HEK293T (cell line): ENCODE measurements at regions not wholly inside any gene's neighbourhood (a gene's known extent, or its start where the extent isn't known, plus 50 kb on each side); places are given as distances from the start of the nearest gene placed in this dataset.
A peak's percentile ranks its signal among the peaks of the same experiment; 100 is the strongest.

ENCODE experiments used
- CTCF ChIA-PET: fragments of 350-600 bp; formaldehyde crosslinking; extraction: SDS; loops from one replicate; lab custom pipeline; 2021; ENCODE audit warnings: antibody characterized with exemption, inconsistent platforms; lab: Yijun Ruan, JAX
- POLR2A ChIA-PET: fragments of 350-600 bp; formaldehyde crosslinking; extraction: SDS; loops from one replicate; lab custom pipeline; 2020; ENCODE audit warnings: antibody characterized with exemption, inconsistent platforms; lab: Yijun Ruan, JAX
- DNase-seq: peaks from one replicate; pipeline ENCODE4 v3.0.0; 2012; ENCODE audit warnings: mixed read lengths; ENCODE audit errors: extremely low spot score
- ARNT ChIP-seq: fragments of 450-650 bp; IDR thresholded peaks from 2 replicates; pipeline ENCODE4 v1.6.1; 2017; ENCODE audit warnings: mild to moderate bottlenecking
- BHLHE40 ChIP-seq: fragments of 450-650 bp; IDR thresholded peaks from 2 replicates; pipeline ENCODE4 v1.6.1; 2016; ENCODE audit warnings: mild to moderate bottlenecking, moderate library complexity, borderline replicate concordance
- CTBP1 ChIP-seq: fragments of 450-650 bp; IDR thresholded peaks from 2 replicates; pipeline ENCODE4 v1.6.1; 2016; ENCODE audit warnings: borderline replicate concordance
- ELF4 ChIP-seq: fragments of 450-650 bp; IDR thresholded peaks from 2 replicates; pipeline ENCODE4 v1.6.1; 2017; ENCODE audit warnings: antibody characterized with exemption
- FOXA1 ChIP-seq: fragments of 450-650 bp; IDR thresholded peaks from 2 replicates; pipeline ENCODE4 v1.6.1; 2016; ENCODE audit warnings: mild to moderate bottlenecking
- FOXK2 ChIP-seq: fragments of 450-650 bp; IDR thresholded peaks from 2 replicates; pipeline ENCODE4 v1.6.1; 2016; ENCODE audit warnings: mild to moderate bottlenecking
- FOXM1 ChIP-seq: fragments of 450-650 bp; IDR thresholded peaks from 2 replicates; pipeline ENCODE4 v1.6.1; 2017; ENCODE audit warnings: mild to moderate bottlenecking, borderline replicate concordance
- HDGF ChIP-seq: fragments of 450-650 bp; IDR thresholded peaks from 2 replicates; pipeline ENCODE4 v1.6.1; 2017; ENCODE audit warnings: antibody characterized with exemption, borderline replicate concordance
- L3MBTL2 ChIP-seq: fragments of 450-650 bp; conservative IDR thresholded peaks from 2 replicates; pipeline ENCODE4 v1.6.1; 2016; ENCODE audit warnings: mild to moderate bottlenecking
- LEF1 ChIP-seq: fragments of 450-650 bp; IDR thresholded peaks from 2 replicates; pipeline ENCODE4 v1.6.1; 2017; ENCODE audit warnings: mild to moderate bottlenecking, borderline replicate concordance
- NFRKB ChIP-seq: fragments of 450-650 bp; IDR thresholded peaks from 2 replicates; pipeline ENCODE4 v1.6.1; 2016; ENCODE audit warnings: mild to moderate bottlenecking, moderate library complexity
- SP1 ChIP-seq: fragments of 450-650 bp; IDR thresholded peaks from 2 replicates; pipeline ENCODE4 v1.6.1; 2017
- SUZ12 ChIP-seq: fragments of 450-650 bp; IDR thresholded peaks from 2 replicates; pipeline ENCODE4 v1.6.1; 2016; ENCODE audit warnings: mild to moderate bottlenecking
- TARDBP ChIP-seq: fragments of 450-650 bp; IDR thresholded peaks from 2 replicates; pipeline ENCODE4 v1.6.1; 2016
- ZNF384 ChIP-seq: fragments of 450-650 bp; IDR thresholded peaks from 2 replicates; pipeline ENCODE4 v1.6.1; 2016
- TF ChIP-seq, protein P1 (sequence below): fragments of 450-650 bp; IDR thresholded peaks from 2 replicates; pipeline ENCODE4 v1.6.1; 2016

DNA sequence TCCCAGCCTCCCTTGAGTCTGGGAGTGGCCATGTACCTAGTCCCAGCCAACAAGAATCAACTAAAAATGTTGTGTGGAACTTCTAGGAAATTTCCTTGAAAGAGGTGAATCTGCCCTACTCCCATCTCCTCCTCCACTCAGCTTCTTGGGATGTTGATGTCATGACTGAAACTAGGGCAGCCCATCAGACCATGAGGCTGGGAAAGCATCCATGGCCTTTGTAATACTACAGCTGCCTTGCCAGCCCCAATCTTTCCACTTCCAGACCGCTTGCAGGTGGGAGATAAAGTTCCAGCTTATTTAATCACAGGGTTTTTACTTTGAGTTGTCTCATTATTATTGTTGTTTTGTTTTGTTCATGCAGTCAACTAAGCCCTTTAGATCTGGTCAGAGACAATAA is 170.3 kb upstream of the LMNTD1 start:
- no peak for DNase-seq
- ChIA-PET POLR2A (no interaction called here), CTCF (no interaction called here)
- TF ChIP-seq BHLHE40 (no peak), SUZ12 (no peak), FOXM1 (no peak), SP1 (no peak), NFRKB (no peak), FOXK2 (no peak), ZNF384 (no peak), CTBP1 (no peak), ELF4 (no peak), LEF1 (no peak), TARDBP (no peak), FOXA1 (no peak)

DNA sequence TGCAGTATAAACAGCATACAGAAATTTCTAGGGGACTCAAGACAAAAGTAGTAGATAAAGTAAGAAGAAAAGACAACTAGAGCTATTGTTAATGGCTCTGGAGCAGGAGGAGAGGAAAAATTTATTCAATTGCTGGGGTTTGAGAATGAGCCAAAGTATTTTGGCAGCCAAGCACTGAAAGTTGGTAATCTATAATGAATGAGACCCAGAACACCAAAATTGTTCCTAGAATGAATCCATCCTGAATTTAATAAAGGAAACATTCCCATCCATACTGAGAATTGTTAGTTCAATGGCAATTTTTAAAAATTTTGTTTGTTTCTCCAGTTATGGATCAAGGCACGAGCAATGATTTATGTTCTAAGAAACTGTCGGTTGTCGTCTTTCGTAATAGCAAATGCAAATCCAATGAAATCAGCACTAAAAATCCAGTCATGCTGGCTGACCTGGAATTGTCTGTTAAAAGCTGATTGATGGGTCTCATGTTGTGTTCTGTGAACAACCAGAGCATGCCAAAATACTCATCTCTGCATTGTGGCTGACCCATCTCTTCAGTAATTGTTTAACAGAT is 170.9 kb upstream of the LMNTD1 start:
- ChIA-PET CTCF (no interaction called here), POLR2A (no interaction called here)
- TF ChIP-seq, protein P1, sequence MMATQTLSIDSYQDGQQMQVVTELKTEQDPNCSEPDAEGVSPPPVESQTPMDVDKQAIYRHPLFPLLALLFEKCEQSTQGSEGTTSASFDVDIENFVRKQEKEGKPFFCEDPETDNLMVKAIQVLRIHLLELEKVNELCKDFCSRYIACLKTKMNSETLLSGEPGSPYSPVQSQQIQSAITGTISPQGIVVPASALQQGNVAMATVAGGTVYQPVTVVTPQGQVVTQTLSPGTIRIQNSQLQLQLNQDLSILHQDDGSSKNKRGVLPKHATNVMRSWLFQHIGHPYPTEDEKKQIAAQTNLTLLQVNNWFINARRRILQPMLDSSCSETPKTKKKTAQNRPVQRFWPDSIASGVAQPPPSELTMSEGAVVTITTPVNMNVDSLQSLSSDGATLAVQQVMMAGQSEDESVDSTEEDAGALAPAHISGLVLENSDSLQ = 0 out of 2 replicates have a peak, but pooled peaks have one; percentile 28
- no peak for TF ChIP-seq NFRKB
- DNase-seq = no peak

GRCh38 chr12:25725470-25725869 is 172.4 kb upstream of the LMNTD1 start:
- CTCF ChIA-PET = no interaction called here
- TF ChIP-seq ELF4 (no peak), FOXA1 (no peak), LEF1 (no peak), L3MBTL2 (no peak), HDGF (no peak), CTBP1 (no peak), BHLHE40 (no peak), ARNT (no peak), TARDBP (no peak), ZNF384 (no peak), SUZ12 (no peak), FOXK2 (no peak), FOXM1 (no peak), SP1 (no peak), NFRKB (no peak)
- TF ChIP-seq, protein P1 = no peak
- DNase-seq = no peak
- POLR2A ChIA-PET = no interaction called here

- no peak for TF ChIP-seq BHLHE40
- TF ChIP-seq TARDBP = no peak
- TF ChIP-seq FOXA1 = no peak
- no peak for TF ChIP-seq HDGF
- no peak for TF ChIP-seq LEF1
- TF ChIP-seq L3MBTL2 = no peak
- TF ChIP-seq ELF4 = no peak
- TF ChIP-seq FOXM1 = no peak
- no peak for TF ChIP-seq SUZ12
- TF ChIP-seq SP1 = no peak
- TF ChIP-seq CTBP1 = no peak
- TF ChIP-seq ARNT = no peak
- no peak for TF ChIP-seq NFRKB
- no peak for TF ChIP-seq FOXK2
- TF ChIP-seq, protein P1 = no peak
- ChIA-PET CTCF (no interaction called here), POLR2A (no interaction called here)
- DNase-seq = no peak
Measured at GRCh38 chr12:25725931-25726330, 172.8 kb upstream of the LMNTD1 start.

GRCh38 chr12:25728056-25728595 is 175.0 kb upstream of the LMNTD1 start:
- no peak for DNase-seq
- TF ChIP-seq ZNF384 = no peak
- no peak for TF ChIP-seq SUZ12
- no peak for TF ChIP-seq BHLHE40
- no peak for TF ChIP-seq L3MBTL2
- no peak for TF ChIP-seq LEF1
- no peak for TF ChIP-seq ELF4
- no peak for TF ChIP-seq SP1
- no peak for TF ChIP-seq FOXK2
- no peak for TF ChIP-seq NFRKB
- TF ChIP-seq, protein P1 = no peak
- TF ChIP-seq HDGF = no peak
- no peak for TF ChIP-seq TARDBP
- no peak for TF ChIP-seq FOXM1
- no peak for TF ChIP-seq CTBP1
- TF ChIP-seq ARNT = no peak
- CTCF ChIA-PET = no interaction called here
- POLR2A ChIA-PET = no interaction called here
